Skeletal muscle satellite cell (primary cell): ENCODE measurements at regions not wholly inside any gene's neighbourhood (a gene's known extent, or its start where the extent isn't known, plus 50 kb on each side); places are given as distances from the start of the nearest gene placed in this dataset.

ENCODE experiments used
- H3K27me3 ChIP-seq: 2 replicates; pipeline ENCODE4 v1.7.0; 2013; ENCODE audit warnings: low read length; ENCODE audit not compliant: control insufficient read depth, insufficient read depth
- H3K36me3 ChIP-seq: 2 replicates; pipeline ENCODE4 v1.7.0; 2013; ENCODE audit warnings: mild to moderate bottlenecking, control low read depth, low read length; ENCODE audit not compliant: insufficient read depth
- H3K4me1 ChIP-seq: 2 replicates; pipeline ENCODE4 v1.7.0; 2013; ENCODE audit warnings: low read length; ENCODE audit not compliant: control insufficient read depth, insufficient read depth
- H3K4me2 ChIP-seq: 2 replicates; pipeline ENCODE4 v1.7.0; 2013; ENCODE audit warnings: mild to moderate bottlenecking, low read length
- H3K4me3 ChIP-seq: 2 replicates; pipeline ENCODE4 v1.7.0; 2013; ENCODE audit warnings: low read length
- H3K9ac ChIP-seq: 2 replicates; pipeline ENCODE4 v1.7.0; 2013; ENCODE audit warnings: mild to moderate bottlenecking, low read depth, low read length, moderate library complexity
- H3K9me3 ChIP-seq: replicated peaks from 2 replicates; pipeline ENCODE4 v1.7.0; 2013; ENCODE audit warnings: mild to moderate bottlenecking, control low read depth, low read length

DNA sequence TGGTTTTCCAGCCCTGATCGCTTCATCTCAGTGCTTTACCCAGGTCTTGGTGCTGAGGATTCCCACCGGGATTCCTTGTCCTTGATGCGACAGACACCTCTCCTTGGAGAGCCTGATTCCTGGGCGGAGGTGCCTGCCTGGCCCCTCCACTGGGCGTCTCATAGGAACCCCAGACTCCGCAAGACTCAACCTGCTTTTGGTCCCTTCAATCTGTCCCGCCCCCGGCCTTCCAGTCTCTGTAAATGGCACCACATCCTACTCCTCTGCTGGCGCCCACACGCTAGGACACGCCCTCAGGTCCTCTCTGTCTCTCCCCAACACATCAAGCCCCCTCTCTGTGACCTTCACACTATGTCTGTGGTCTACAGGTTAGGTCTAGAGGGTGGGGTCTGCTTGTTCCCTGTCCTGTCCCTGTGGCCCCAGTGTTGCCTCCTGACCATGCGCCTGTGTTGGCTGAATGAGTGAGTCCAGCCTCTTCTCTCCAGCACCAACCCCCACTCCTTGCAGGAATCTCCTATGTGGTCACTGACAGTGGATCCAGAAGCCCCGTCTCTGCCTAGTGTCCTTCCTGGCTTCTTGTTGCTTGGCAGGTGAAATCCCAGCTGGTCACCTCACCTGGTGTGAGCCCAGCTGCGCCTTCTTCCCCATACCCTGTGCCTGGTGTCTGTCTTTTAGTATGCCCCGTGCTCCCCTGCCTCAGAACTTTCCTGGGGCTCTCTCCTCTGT is 119.7 kb upstream of the C1orf174 start:
- H3K4me1 ChIP-seq: no peaks in the 10 kb centered on the region
- peaks cover 23% of the 10 kb centered on the region for H3K9me3 ChIP-seq
- no peak overlapping the region for H3K4me3 ChIP-seq
- H3K36me3 ChIP-seq: no peaks in the 10 kb centered on the region
- no peak overlapping the region for H3K9ac ChIP-seq
- H3K27me3 ChIP-seq: no peaks in the 10 kb centered on the region
- no peak overlapping the region for H3K4me2 ChIP-seq

DNA sequence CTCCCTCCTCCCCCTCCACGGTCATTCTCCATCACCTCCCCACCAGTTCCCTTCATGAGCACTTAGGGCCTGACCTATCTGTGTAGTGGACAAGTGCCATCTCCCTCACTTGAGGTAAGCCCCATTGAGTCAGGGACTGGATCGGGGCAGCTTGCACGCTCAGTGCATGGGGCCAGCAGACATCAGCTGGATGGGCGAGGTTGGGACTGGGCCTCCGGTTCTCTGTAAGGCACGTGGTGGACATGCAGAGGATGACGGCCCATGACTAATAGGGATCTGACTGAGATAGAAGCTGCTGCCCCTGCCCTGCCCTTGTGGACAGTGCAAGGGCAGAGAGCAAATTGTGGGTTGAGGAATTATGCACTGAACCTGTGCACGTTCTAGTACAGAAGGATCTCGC is 120.4 kb upstream of the C1orf174 start:
- no peak overlapping the region for H3K4me2 ChIP-seq
- no peaks in the 10 kb centered on the region for H3K27me3 ChIP-seq
- no peaks in the 10 kb centered on the region for H3K4me1 ChIP-seq
- no peak overlapping the region for H3K4me3 ChIP-seq
- H3K36me3 ChIP-seq: no peaks in the 10 kb centered on the region
- peaks cover 23% of the 10 kb centered on the region for H3K9me3 ChIP-seq
- no peak overlapping the region for H3K9ac ChIP-seq

DNA sequence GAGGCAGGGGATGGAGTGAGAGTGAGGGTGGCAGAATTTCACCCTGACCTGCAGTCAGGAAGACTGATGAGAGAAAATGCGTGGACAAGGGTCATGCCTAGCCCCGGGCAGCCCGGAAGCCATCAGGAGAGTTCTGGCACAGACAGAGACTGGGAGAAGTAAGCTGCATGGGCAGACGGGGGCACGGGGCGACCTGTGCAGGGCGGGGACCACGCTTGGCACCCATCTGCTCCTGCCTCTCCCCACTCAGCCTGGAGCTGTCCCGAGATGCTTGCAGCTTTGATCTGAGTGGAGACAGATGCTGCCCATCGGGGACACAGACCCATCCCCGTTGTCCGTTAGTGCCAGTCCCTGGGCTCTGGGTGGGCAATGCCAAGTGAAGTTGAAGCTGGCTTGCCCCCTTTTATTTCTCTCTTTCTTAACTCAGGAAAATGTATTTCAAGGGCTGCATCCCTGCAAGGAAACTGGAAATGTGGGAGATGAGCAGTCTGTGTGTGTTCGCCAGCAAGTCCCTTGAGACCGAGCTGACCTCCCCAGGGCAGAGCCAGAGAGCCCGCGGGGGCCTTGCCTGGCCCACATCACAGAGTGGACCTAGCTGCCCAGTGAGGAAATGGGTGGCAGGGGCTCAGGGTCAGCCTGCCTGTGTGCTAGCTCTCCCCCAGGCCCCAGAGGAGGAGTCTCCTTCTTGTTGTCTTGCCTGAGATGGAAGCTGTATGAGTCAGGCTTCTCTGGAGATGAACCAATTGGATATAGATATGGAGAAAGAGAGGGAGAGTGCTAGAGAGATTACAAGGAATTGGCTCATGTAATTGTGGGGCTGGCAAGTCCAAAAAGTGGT is 121.3 kb upstream of the C1orf174 start:
- H3K4me1 ChIP-seq: no peaks in the 10 kb centered on the region
- H3K4me2 ChIP-seq: no peak overlapping the region
- peaks cover 23% of the 10 kb centered on the region for H3K9me3 ChIP-seq
- no peak overlapping the region for H3K4me3 ChIP-seq
- H3K9ac ChIP-seq: no peak overlapping the region
- H3K36me3 ChIP-seq: no peaks in the 10 kb centered on the region
- no peaks in the 10 kb centered on the region for H3K27me3 ChIP-seq

DNA sequence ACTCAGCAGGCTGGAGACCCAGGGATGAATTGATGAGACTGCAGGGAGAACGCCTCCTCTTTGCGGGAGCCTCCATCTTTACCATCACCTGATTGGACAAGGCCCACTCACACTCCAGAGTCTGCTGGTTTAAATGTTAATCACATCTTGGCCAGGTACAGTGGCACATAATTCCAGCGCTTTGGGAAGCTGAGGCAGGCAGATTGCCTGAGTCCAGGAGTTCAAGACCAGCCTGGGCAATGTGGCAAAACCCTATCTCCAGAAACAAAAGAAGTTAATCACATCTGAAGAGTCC is 121.8 kb upstream of the C1orf174 start:
- no peaks in the 10 kb centered on the region for H3K36me3 ChIP-seq
- no peak overlapping the region for H3K4me3 ChIP-seq
- H3K9ac ChIP-seq: no peak overlapping the region
- peaks cover 23% of the 10 kb centered on the region for H3K9me3 ChIP-seq
- H3K4me2 ChIP-seq: no peak overlapping the region
- no peaks in the 10 kb centered on the region for H3K4me1 ChIP-seq
- no peaks in the 10 kb centered on the region for H3K27me3 ChIP-seq

DNA sequence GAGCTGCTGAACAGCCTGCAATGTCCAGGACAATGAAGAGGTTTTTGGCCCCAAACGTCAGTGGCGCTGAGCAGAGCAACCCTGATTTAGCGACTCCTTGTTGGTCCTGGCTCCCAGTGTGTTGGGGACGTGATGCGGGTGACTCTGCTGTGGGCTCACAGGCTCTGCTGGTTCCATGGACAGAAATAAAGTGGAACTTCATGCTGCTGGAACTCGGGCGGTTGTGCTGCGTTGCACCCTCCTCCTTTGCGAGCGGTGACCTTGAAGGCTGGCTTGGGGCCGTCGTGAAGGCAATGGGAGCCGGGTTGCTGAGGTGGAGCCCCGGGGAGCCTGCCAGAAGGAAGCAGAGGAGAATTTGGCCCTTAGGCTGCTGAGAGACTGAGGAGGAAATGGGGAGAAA is 122.6 kb upstream of the C1orf174 start:
- H3K9me3 ChIP-seq: peaks cover 23% of the 10 kb centered on the region
- H3K9ac ChIP-seq: no peak overlapping the region
- no peaks in the 10 kb centered on the region for H3K27me3 ChIP-seq
- H3K36me3 ChIP-seq: no peaks in the 10 kb centered on the region
- no peak overlapping the region for H3K4me3 ChIP-seq
- no peaks in the 10 kb centered on the region for H3K4me1 ChIP-seq
- no peak overlapping the region for H3K4me2 ChIP-seq

DNA sequence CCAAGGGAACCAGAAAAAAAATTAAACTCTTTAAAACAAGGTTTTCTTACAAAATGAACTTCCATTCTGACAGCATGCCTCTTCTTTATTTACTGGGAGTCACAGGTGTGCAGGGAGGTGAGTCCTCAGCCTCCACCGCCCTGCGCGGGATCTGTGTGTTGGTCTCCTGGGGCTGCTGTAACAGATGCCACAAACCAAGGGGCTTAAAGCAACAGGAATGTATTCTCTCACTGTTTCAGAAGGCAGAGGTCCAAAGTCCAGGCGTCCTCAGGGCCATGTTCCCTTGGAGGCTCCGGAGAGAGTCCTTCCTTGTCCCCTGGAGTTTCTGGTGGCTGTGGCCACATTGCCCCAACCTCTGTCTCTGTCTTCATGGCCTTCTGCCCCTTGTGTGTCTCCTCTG is 123.6 kb upstream of the C1orf174 start:
- no peak overlapping the region for H3K4me3 ChIP-seq
- H3K4me1 ChIP-seq: no peaks in the 10 kb centered on the region
- no peak overlapping the region for H3K9ac ChIP-seq
- H3K36me3 ChIP-seq: no peaks in the 10 kb centered on the region
- peaks cover 23% of the 10 kb centered on the region for H3K9me3 ChIP-seq
- H3K27me3 ChIP-seq: no peaks in the 10 kb centered on the region
- no peak overlapping the region for H3K4me2 ChIP-seq

DNA sequence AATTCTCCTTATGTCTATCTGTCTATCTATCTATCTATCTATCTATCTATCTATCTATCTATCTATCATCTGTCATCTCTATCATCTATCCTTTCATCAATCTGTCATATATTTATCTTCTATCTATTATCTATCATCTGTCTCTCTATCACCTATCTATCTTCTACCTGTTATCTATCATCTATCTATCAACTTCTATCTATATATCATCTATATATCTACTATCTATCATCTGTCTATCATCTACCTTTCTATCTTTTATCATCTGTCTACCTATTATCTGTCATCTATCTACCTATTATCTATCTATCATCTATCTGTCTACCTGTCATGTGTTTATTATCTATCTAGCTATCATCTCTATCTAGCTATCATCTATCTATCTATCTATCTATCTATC is 124.7 kb upstream of the C1orf174 start:
- Histone ChIP-seq H3K4me3 (no peak overlapping the region), H3K9ac (no peak overlapping the region), H3K4me2 (no peak overlapping the region), H3K9me3 (peaks cover 17% of the 10 kb centered on the region), H3K4me1 (no peaks in the 10 kb centered on the region), H3K36me3 (no peaks in the 10 kb centered on the region), H3K27me3 (no peaks in the 10 kb centered on the region)

DNA sequence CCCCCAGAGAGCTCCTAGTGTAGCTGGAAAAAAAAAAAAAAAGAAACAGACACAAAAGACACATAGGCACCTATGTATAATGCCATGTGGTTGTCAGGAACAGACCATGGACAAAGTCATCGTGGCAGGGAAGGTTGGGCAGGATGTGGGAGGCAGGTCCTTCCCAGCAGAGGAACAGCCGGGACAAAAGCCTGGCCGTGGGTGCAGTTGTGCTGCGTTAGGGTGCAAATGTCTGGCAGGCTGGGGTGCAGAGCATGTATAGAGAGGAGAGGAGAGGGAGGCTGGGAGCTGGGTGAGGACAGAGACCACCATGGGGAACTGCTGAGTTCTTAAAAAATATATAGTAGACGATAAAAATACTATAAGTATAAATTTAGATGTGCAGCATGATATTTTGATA is 125.7 kb upstream of the C1orf174 start:
- H3K9ac ChIP-seq: no peak overlapping the region
- no peaks in the 10 kb centered on the region for H3K36me3 ChIP-seq
- H3K4me2 ChIP-seq: no peak overlapping the region
- no peak overlapping the region for H3K4me3 ChIP-seq
- H3K9me3 ChIP-seq: peaks cover 8% of the 10 kb centered on the region
- H3K4me1 ChIP-seq: no peaks in the 10 kb centered on the region
- H3K27me3 ChIP-seq: no peaks in the 10 kb centered on the region

DNA sequence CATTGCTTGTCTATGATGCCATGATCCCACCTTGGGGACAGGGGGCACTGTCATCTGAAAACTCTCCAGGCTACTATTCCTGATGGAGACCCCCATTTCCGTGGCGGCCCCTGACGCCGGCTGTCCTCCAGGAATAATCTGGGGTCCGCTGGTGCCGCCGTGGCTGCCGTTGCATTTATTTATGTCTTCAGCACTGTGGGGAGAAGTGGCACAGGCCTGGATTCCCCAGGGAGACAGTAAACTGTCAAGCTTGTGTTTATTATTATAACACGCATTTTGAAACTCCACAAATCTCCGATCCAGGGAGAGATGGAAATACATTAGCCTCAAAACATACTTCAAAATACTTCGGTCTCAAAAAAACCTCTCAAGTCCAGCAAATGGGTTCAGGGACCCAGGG is 126.9 kb upstream of the C1orf174 start:
- Histone ChIP-seq H3K9me3 (no peaks in the 10 kb centered on the region), H3K4me1 (no peaks in the 10 kb centered on the region), H3K36me3 (no peaks in the 10 kb centered on the region), H3K9ac (no peak overlapping the region), H3K27me3 (no peaks in the 10 kb centered on the region), H3K4me3 (no peak overlapping the region), H3K4me2 (no peak overlapping the region)

DNA sequence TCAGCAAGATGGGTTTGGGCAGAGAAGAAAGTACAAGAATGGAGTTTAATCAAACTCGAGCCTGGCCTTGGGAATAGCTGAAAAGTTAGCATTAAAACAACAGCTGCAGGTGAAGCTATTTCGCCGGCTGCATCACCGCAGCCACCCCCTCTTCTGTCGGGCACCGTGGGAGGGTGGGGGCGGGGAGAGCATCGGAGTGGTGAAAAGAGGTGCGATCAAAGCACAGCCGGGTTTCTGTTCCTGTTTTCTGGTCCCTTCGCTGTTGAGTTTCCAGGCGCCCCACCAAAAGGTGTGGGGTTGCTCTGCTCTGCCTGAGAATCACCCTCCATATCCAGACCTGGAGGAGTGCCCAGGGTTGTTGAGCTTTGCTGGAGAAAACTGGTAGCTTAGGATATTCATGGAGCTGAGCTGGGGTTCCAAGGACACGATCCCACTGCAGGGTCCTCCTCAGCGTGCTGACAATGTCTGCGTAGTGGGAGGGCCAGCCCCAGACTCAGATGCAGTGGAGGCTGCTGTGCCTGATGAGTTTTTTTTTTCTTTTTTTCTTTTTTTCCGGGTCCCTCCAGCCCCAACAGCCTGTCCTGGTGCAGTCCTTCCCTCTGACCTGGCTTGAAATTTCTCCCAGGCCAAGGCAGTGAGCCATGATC is 127.5 kb upstream of the C1orf174 start:
- H3K4me1 ChIP-seq: no peaks in the 10 kb centered on the region

DNA sequence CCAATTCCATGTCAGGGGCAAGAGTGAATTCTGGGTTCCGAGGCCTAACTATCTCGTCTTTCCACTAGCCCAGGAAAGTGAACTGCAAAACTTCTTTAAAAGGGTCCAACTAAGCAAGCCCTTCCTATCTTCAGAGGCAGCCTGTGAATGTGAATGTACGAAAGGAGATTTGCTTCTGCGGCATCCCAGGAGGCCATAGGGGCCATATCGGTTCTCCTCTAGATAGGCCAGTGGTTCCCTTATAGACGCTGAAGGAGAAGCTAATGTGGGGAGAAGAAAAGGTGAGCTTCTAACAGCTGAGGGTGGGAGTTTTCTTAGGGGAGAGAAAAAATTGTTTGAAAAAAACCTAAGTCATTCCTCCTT is 128.0 kb upstream of the C1orf174 start:
- H3K4me3 ChIP-seq: no peak overlapping the region
- H3K27me3 ChIP-seq: no peaks in the 10 kb centered on the region
- peaks cover 8% of the 10 kb centered on the region for H3K9me3 ChIP-seq
- H3K4me1 ChIP-seq: no peaks in the 10 kb centered on the region
- H3K36me3 ChIP-seq: no peaks in the 10 kb centered on the region
- no peak overlapping the region for H3K9ac ChIP-seq
- H3K4me2 ChIP-seq: no peak overlapping the region

More for the DNA sequence above, 127.5 kb upstream of the C1orf174 start:
- Histone ChIP-seq H3K4me3 (no peak overlapping the region), H3K9me3 (peaks cover 3% of the 10 kb centered on the region), H3K9ac (no peak overlapping the region), H3K27me3 (no peaks in the 10 kb centered on the region), H3K36me3 (no peaks in the 10 kb centered on the region), H3K4me2 (no peak overlapping the region)
